Vagina (tissue), 2 donors: ENCODE measurements at regions not wholly inside any gene's neighbourhood (a gene's known extent, or its start where the extent isn't known, plus 50 kb on each side); places are given as distances from the start of the nearest gene placed in this dataset.

ENCODE experiments used
- CTCF ChIP-seq, 3 experiments: fragments of 450-650 bp in 2 of 3; fragments of 200-600 bp in 1 of 3; sonication (generic) in 1 of 3; IDR thresholded peaks; one replicate each; pipeline ENCODE4 v1.5.1; 2017 to 2019; ENCODE audit warnings: antibody characterized with exemption in 3 of 3, mild to moderate bottlenecking in 2 of 3, moderate library complexity in 2 of 3
- POLR2A ChIP-seq, 2 donors: fragments of 450-650 bp; IDR thresholded peaks; one replicate each; pipeline ENCODE4 v1.6.1; 2017; ENCODE audit warnings: antibody characterized with exemption in 2 of 2, mild to moderate bottlenecking in 2 of 2, moderate library complexity in 2 of 2
- POLR2AphosphoS5 ChIP-seq, 2 donors: sonication (generic); formaldehyde crosslinking; IDR thresholded peaks; one replicate each; pipeline ENCODE4 v1.9.0; 2017; ENCODE audit warnings: antibody characterized with exemption in 2 of 2, mild to moderate bottlenecking in 2 of 2, low read depth in 1 of 2; ENCODE audit not compliant: insufficient read depth in 1 of 2

- TF ChIP-seq CTCF (IDR thresholded peaks at IDR 0.05) = no peak
- TF ChIP-seq POLR2AphosphoS5 (IDR thresholded peaks at IDR 0.05; ENCODE audit: insufficient read depth in 1 of 2, low read depth in 1 of 2) = no peak
- no peak for TF ChIP-seq POLR2A (IDR thresholded peaks at IDR 0.05)
Observed at GRCh38 chr15:87573039-87573438, 683.5 kb downstream of the NTRK3 start.
